ENCODE measurements at regions not wholly inside any gene's neighbourhood (a gene's known extent, or its start where the extent isn't known, plus 50 kb on each side); places are given as distances from the start of the nearest gene placed in this dataset.

DNA sequence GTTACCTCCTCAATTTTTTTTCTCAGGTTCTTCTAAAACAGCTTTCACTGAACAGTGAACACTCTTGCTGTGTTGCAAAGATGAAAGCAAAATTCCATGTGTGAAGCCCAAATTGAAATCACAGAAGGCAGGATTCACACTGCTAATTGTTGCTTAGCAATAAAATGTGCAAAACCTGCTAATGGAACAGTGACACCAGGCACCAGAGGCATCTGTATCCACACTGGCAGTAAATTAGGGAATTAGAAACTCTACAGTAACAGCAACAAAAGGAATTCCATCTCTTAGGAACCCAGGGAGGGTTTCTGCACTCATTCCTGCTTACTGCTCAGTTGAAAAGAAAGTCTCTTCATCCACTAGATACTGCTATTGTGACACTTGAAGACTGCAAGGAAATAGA lies 202.3 kb downstream of the GXYLT1 start:
- no peak for ATAC-seq
- intact Hi-C loops (cut with DNase I): no loop called here
- no peak for DNase-seq

GRCh38 chr12:41941079-41941478 lies 203.6 kb downstream of the GXYLT1 start:
- intact Hi-C loops (cut with DNase I): no loop called here
- no peak for ATAC-seq
- no peak for DNase-seq

DNA sequence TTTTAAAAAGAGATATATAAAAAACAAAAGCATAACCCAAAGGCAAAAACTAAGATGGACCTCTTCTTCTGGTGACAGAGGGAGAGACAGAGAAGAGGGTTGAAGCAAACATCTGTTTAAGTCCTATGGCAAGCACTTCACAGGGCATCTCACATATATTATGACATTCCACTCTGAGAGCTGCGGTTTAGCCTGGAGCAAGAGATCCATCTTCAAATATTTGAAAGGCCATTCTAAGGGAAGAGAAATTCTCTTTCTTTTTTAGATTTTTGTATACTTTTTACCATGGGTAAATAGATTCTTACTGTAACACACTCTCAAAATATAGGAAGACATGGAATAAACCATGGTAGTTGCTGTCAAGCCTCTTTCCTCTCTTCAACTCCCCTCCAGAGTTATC lies 204.1 kb downstream of the GXYLT1 start:
- intact Hi-C loops (cut with DNase I): no loop called here
- DNase-seq (no peak), ATAC-seq (no peak)

DNA sequence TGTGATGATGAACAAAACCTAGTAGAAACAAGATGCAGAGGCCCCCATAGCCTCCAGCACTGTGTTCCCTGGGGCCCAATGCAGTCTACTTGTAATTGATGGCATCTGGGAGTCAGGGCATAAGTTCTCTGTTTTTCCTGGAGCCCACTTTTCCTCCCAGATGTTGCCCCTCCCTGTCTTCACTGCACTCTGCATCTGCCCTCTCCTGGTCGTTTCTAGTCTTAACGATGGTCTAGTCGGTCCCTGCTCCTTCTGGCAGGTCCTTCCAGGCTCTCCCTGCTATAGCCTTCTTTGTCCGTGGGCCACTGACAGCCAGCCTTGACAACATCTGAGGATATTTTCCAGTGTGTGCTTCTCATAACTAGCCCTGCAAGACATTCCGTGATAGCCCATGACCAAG lies 208.3 kb downstream of the GXYLT1 start:
- intact Hi-C loops (cut with DNase I): no loop called here
- DNase-seq (no peak), ATAC-seq (no peak)

GRCh38 chr12:41935911-41936310 lies 208.8 kb downstream of the GXYLT1 start:
- intact Hi-C loops (cut with DNase I): no loop called here
- no peak for DNase-seq
- no peak for ATAC-seq

GRCh38 chr12:41932470-41932991 lies 212.1 kb downstream of the GXYLT1 start:
- DNase-seq: peak; percentile 83
- intact Hi-C loops (cut with DNase I): no loop called here
- ATAC-seq: peak; percentile 96 to 97

DNA sequence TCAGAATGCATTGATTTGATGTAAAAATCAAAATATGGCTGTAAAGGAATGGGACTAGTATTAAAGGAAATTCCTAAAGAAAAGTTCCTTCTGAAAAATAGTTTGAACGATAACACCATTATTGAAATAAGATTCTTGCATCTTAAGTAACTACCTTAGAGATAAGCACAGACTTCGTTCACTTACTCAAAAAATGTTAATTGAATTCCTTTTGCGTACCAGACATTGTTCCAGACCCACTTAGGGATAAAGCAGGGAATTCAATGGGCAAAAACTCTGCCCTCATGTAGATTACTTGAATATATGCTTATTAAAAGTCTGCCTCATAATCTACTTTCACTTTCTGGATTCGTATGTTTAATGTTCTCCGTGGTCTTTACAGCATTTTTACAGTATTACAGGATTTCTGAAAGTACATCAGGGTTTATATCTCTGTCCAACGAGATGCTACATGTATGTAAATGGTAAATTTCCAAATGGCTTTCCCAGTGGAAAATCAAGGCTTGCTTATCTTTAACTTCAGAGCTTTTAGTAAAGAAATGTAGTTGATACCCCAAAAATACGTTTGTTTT lies 213.7 kb downstream of the GXYLT1 start:
- ATAC-seq (no peak), DNase-seq (no peak)
- intact Hi-C loops (cut with DNase I): no loop called here

GRCh38 chr12:41924111-41924510 lies 220.6 kb downstream of the GXYLT1 start:
- DNase-seq (no peak), ATAC-seq (peak in 1 of 2 donors; percentile 41)
- intact Hi-C loops (cut with DNase I): no loop called here

GRCh38 chr12:41923351-41923750 lies 221.3 kb downstream of the GXYLT1 start:
- ATAC-seq (no peak), DNase-seq (no peak)
- intact Hi-C loops (cut with DNase I): no loop called here

- intact Hi-C loops (cut with DNase I): no loop called here
- DNase-seq (no peak), ATAC-seq (no peak)
Measured at GRCh38 chr12:41920355-41920754, 224.3 kb downstream of the GXYLT1 start.

DNA sequence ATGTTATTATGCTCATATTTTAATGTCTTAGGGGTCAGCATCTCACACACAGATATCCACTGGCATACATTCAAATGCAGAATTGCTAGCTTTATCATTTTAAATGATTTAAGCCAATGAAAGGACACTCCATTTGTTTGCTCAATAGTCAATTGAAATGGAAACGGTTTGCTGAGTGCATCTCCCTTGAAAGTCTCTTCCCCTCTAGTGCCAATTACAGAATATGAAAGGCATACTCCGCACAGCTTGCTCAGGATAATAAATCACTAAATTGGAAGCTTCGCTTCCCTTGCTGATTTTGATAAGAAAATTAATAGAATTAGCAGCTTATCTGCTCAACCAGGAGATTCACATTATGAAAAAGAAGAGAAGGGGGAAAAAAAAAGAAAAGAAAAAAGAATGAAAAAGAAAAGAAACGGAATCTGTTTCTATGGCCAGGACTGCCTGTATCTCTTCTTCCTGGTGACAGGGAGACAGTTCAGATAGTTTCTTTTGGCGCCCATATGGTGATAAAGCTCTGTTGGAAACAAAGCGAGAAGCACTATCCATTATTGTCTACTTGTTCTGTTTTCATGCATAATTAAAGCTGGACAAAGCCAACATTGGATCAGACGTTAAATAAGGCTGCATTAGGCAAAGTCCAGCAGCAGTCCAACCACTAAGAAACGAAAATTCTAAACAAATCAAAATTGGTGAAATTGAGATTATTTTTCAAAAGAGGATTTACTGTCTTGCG lies 225.0 kb downstream of the GXYLT1 start:
- ATAC-seq (no peak), DNase-seq (no peak)
- intact Hi-C loops (cut with DNase I): no loop called here

GRCh38 chr12:41919048-41919447 lies 225.6 kb downstream of the GXYLT1 start:
- intact Hi-C loops (cut with DNase I): no loop called here
- ATAC-seq: no peak
- no peak for DNase-seq

GRCh38 chr12:41917938-41918341 lies 226.7 kb downstream of the GXYLT1 start:
- intact Hi-C loops (cut with DNase I): no loop called here
- DNase-seq (no peak), ATAC-seq (peak; percentile 57 to 81)

DNA sequence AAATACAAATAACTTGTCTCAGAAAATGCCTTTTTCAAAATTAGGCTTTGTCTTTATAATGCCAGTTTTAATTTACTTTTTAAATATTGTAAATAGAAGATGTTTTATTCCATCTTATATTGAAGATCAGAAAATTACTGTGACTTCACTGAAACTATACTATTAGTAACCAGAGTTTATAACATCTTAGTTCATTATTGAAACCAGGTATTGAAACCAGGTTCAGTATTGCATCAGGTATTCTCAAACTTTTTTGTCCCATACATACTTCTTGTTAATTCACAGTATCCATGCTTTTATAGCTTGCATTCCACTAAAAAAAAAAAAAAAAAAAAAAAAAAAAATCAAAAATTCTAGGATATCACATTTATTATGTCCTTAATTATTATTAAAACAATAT lies 227.5 kb downstream of the GXYLT1 start:
- DNase-seq: no peak
- no peak for ATAC-seq
- intact Hi-C loops (cut with DNase I): no loop called here

- DNase-seq: no peak
- no peak for ATAC-seq
- intact Hi-C loops (cut with DNase I): no loop called here
Measured at GRCh38 chr12:41910578-41911320, 233.9 kb downstream of the GXYLT1 start.

GRCh38 chr12:41908206-41908605 lies 236.5 kb downstream of the GXYLT1 start:
- DNase-seq: no peak
- intact Hi-C loops (cut with DNase I): no loop called here
- no peak for ATAC-seq

DNA sequence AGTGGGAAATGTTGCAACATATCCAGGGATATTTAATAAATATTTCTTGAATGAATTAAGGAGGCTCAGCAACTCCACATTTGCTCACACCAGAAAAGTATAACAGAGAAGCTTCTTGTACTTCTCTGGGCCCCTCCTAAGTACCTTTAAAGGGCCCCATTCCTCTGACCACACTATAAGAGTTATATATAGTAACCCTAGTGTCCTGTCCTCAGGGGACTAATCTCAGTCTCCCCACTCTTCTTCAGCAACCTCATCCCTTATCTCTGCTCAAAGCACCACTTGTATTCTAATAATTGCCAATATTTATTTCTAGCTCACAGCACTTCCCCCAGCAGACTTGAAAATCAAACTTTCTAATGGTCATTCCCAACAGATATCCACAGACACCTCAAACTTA lies 237.1 kb downstream of the GXYLT1 start:
- DNase-seq (no peak), ATAC-seq (peak; percentile 67 to 88)
- intact Hi-C loops (cut with DNase I): no loop called here

DNA sequence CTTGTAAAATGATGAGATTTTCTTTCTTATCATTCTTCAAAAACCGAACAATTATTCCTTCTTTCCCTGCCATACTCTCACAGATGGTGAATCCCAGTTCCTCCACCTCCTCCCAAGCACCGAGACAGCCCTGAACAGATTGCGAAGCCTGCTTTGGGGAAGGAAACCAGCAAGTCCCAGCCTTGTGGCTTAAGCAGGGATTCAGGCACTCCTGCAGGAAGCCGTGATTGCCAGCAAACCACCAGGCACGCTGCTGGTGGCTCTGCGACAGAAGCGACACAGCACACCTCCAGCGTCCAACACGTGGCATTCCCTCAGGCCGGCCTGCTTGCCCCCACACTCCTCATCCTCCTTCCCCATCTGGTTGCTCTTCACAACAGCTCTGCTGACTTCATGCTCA lies 237.7 kb downstream of the GXYLT1 start:
- ATAC-seq: no peak
- intact Hi-C loops (cut with DNase I): no loop called here
- no peak for DNase-seq

DNA sequence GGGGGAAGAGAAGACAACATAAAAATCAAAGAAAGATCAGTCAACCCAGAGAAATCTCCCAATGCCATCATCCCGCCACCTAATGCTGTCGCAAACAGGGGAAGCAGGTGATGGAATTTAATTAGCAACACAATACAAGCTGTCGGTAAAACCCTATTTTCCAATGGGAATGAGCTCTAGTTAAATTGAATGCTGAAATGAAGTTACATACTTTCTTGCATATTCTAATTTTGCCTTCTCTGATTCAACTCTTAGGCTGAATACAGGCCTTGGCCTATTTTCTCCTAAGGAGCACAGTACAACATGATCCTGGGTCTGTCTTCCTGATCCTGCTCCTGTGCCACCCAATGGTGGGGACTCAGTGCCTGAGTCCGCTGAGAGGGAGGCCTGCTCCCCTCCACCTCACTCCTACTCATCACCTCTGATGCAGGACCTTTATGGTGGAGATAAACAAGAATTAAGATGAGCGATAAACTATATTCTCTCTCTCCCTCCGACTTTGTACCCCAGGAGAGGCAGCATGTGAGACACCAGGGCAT lies 238.8 kb downstream of the GXYLT1 start:
- DNase-seq (no peak), ATAC-seq (no peak)
- intact Hi-C loops (cut with DNase I): no loop called here

DNA sequence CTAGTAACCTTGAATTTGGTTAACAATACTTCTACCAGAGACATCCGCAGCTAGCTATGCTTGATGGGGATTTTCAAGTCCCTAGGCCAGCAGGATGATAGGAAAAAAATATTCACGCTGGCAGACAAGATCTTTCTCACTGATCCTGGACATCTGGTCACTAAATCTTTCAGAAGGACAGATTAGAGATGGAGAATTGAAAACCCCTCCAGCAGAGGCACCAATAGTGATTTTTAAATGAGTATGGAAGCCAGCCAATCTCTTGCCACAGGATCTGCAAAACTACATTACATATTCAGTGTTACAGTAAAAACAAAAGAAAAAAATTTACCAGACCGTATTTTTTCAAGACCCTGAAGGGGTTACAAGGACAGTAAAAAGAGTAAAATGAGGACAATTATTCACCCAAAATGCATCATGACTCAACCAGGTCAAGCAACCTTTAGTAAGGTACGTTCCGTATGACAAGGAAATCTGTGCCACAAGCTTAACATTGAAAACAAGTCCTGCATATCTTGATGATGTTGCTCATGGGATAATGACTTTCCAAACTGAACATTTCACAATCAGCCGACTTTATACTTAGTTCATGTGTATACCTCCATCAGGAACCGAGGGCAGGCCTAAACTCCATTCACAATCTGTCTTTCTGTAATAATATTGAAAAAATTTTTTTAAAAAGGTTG lies 239.5 kb downstream of the GXYLT1 start:
- intact Hi-C loops (cut with DNase I): no loop called here
- no peak for DNase-seq
- ATAC-seq: no peak

Measured in left cardiac atrium (tissue), 4 donors.